Activated CD4-positive, alpha-beta T cell treated with anti-CD3 and anti-CD28 coated beads, Interleukin-2, amount 50 U/mL, for 16 hours (primary cell): ENCODE measurements at regions not wholly inside any gene's neighbourhood (a gene's known extent, or its start where the extent isn't known, plus 50 kb on each side); places are given as distances from the start of the nearest gene placed in this dataset.

Source experiments
- DNase-seq: peaks from one replicate; pipeline ENCODE4 v3.0.0-alpha.2; 2020

GRCh38 chr16:85991425-85991824 lies 92.5 kb downstream of the IRF8 start:
- DNase-seq = no peak

GRCh38 chr16:85991856-85992255 lies 92.9 kb downstream of the IRF8 start:
- DNase-seq = no peak

GRCh38 chr16:85992359-85992758 lies 93.4 kb downstream of the IRF8 start:
- no peak for DNase-seq

GRCh38 chr16:85992779-85993178 lies 93.8 kb downstream of the IRF8 start:
- no peak for DNase-seq

GRCh38 chr16:85994492-85995490 lies 95.8 kb downstream of the IRF8 start:
- DNase-seq = no peak

- no peak for DNase-seq
Observed at GRCh38 chr16:85995541-85996423, 96.8 kb downstream of the IRF8 start.

GRCh38 chr16:85996843-85997242 lies 97.9 kb downstream of the IRF8 start:
- no peak for DNase-seq

- DNase-seq = no peak
Observed at GRCh38 chr16:85998171-85998867, 99.4 kb downstream of the IRF8 start.

GRCh38 chr16:85998868-85999729 lies 100.1 kb downstream of the IRF8 start:
- DNase-seq = no peak

GRCh38 chr16:85999778-86000177 lies 100.8 kb downstream of the IRF8 start:
- no peak for DNase-seq

- no peak for DNase-seq
Observed at GRCh38 chr16:86002178-86002900, 103.4 kb downstream of the IRF8 start.

GRCh38 chr16:86007524-86007923 lies 108.6 kb downstream of the IRF8 start:
- DNase-seq = no peak

GRCh38 chr16:86010680-86011141 lies 111.7 kb downstream of the IRF8 start:
- no peak for DNase-seq

GRCh38 chr16:86011532-86011931 lies 112.6 kb downstream of the IRF8 start:
- no peak for DNase-seq

GRCh38 chr16:86012221-86012620 lies 113.3 kb downstream of the IRF8 start:
- DNase-seq = no peak

- DNase-seq = no peak
Observed at GRCh38 chr16:86013867-86014266, 114.9 kb downstream of the IRF8 start.

GRCh38 chr16:86015606-86016005 lies 116.6 kb downstream of the IRF8 start:
- DNase-seq = no peak

- DNase-seq = peak; percentile 62
Observed at GRCh38 chr16:86016201-86016965, 117.4 kb downstream of the IRF8 start.

- no peak for DNase-seq
Observed at GRCh38 chr16:86018071-86018470, 119.1 kb downstream of the IRF8 start.

GRCh38 chr16:86018487-86018886 lies 119.5 kb downstream of the IRF8 start:
- DNase-seq = no peak
